ENCODE measurements at regions not wholly inside any gene's neighbourhood (a gene's known extent, or its start where the extent isn't known, plus 50 kb on each side); places are given as distances from the start of the nearest gene placed in this dataset.

DNA sequence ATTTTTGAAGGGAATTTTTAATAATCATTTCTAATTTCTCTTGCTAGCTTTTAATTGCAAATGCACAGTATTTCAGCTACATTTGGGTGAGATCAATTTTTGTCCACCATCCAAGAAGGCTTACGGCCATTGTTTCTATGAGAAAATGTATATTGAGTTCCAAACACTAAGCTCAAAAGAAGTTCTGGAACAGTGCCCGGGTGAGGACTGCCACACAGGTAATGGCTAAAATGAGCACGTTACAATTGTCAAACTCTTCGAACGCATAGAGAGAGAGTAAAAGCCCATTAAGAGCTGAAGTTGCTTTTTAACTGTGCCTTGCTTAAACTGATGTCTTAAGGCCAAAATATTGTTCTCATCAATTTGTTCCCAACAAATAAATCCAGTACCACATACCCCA is 755.0 kb downstream of the DIAPH3 start (continued):
- TF ChIP-seq, protein P1, sequence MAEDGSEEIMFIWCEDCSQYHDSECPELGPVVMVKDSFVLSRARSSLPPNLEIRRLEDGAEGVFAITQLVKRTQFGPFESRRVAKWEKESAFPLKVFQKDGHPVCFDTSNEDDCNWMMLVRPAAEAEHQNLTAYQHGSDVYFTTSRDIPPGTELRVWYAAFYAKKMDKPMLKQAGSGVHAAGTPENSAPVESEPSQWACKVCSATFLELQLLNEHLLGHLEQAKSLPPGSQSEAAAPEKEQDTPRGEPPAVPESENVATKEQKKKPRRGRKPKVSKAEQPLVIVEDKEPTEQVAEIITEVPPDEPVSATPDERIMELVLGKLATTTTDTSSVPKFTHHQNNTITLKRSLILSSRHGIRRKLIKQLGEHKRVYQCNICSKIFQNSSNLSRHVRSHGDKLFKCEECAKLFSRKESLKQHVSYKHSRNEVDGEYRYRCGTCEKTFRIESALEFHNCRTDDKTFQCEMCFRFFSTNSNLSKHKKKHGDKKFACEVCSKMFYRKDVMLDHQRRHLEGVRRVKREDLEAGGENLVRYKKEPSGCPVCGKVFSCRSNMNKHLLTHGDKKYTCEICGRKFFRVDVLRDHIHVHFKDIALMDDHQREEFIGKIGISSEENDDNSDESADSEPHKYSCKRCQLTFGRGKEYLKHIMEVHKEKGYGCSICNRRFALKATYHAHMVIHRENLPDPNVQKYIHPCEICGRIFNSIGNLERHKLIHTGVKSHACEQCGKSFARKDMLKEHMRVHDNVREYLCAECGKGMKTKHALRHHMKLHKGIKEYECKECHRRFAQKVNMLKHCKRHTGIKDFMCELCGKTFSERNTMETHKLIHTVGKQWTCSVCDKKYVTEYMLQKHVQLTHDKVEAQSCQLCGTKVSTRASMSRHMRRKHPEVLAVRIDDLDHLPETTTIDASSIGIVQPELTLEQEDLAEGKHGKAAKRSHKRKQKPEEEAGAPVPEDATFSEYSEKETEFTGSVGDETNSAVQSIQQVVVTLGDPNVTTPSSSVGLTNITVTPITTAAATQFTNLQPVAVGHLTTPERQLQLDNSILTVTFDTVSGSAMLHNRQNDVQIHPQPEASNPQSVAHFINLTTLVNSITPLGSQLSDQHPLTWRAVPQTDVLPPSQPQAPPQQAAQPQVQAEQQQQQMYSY (CRISPR knock-in tag; IDR thresholded peaks at IDR 0.05): no peak
- TF ChIP-seq, protein P2, sequence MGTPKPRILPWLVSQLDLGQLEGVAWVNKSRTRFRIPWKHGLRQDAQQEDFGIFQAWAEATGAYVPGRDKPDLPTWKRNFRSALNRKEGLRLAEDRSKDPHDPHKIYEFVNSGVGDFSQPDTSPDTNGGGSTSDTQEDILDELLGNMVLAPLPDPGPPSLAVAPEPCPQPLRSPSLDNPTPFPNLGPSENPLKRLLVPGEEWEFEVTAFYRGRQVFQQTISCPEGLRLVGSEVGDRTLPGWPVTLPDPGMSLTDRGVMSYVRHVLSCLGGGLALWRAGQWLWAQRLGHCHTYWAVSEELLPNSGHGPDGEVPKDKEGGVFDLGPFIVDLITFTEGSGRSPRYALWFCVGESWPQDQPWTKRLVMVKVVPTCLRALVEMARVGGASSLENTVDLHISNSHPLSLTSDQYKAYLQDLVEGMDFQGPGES (IDR thresholded peaks at IDR 0.05): no peak

DNA sequence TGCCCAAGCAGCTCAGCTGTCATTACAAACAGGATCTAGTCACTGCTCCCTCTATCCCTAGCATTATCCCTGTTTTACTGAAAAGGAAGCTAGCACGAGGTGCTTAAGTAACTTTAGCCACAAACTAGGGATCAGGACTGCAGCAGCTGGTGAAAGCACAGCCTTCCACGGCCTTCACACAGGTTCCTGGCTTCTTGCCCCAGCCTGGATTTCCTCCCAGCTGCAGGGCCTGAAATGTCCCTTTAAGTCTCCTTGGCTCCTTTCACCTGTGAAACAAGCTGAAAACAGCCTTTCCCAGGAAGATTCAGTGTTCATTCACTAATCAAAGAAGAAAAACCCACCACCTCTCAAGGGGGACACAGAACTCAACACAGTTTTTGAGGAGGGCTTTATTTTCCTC is 754.5 kb downstream of the DIAPH3 start:
- ChIA-PET RAD21 (ENCODE audit: unreplicated experiment) (no interaction called here), SMC1A (ENCODE audit: uncharacterized antibody, unreplicated experiment) (interaction anchor here (0.8 to 2.0 kb wide), 2 partner anchors 10 to 40 kb away, joined by 4 to 5 read pairs; no protein-coding TSS in a partner anchor), CTCF (interaction anchor here (1.2 kb wide), 1 partner anchor 18 kb away, joined by 6 read pairs; no protein-coding TSS in a partner anchor), POLR2A (no interaction called here)
- H3K9ac ChIP-seq (ENCODE audit: control insufficient read depth, insufficient read depth, low read length): no peak overlapping the region
- H3K4me2 ChIP-seq (ENCODE audit: control insufficient read depth, insufficient read depth): no peak overlapping the region
- no peaks in the 10 kb centered on the region for H3K27me3 ChIP-seq (replicated peaks in 1 of 2; ENCODE audit: control insufficient read depth in 2 of 2, insufficient read depth in 2 of 2, low read length in 1 of 2)
- no TSS peak for BruUV-seq (replicated peaks)
- no peak overlapping the region for H3K27ac ChIP-seq (ENCODE audit: control insufficient read depth, insufficient read depth)
- TF ChIP-seq, protein P3, sequence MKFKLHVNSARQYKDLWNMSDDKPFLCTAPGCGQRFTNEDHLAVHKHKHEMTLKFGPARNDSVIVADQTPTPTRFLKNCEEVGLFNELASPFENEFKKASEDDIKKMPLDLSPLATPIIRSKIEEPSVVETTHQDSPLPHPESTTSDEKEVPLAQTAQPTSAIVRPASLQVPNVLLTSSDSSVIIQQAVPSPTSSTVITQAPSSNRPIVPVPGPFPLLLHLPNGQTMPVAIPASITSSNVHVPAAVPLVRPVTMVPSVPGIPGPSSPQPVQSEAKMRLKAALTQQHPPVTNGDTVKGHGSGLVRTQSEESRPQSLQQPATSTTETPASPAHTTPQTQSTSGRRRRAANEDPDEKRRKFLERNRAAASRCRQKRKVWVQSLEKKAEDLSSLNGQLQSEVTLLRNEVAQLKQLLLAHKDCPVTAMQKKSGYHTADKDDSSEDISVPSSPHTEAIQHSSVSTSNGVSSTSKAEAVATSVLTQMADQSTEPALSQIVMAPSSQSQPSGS (IDR thresholded peaks at IDR 0.05; ENCODE audit: low read length): no peak
- TF ChIP-seq ZNF274 (IDR thresholded peaks at IDR 0.05; ENCODE audit: insufficient read depth, insufficient read length) (no peak), MTA3 (IDR thresholded peaks at IDR 0.05; ENCODE audit: borderline replicate concordance, low read length) (no peak), ZNF24 (IDR thresholded peaks at IDR 0.05) (no peak), TCF12 (IDR thresholded peaks at IDR 0.05; ENCODE audit: low read depth, low read length) (no peak), HDGF (IDR thresholded peaks at IDR 0.05) (no peak)
- no peaks in the 10 kb centered on the region for H3K4me1 ChIP-seq (ENCODE audit: control insufficient read depth, insufficient read depth, low read length)
- no peaks in the 10 kb centered on the region for H3K79me2 ChIP-seq (ENCODE audit: control insufficient read depth, insufficient read depth, low read length)
- no peaks in the 10 kb centered on the region for H4K20me1 ChIP-seq (ENCODE audit: control insufficient read depth, insufficient read depth)
- no peak overlapping the region for H2AFZ ChIP-seq (ENCODE audit: control insufficient read depth, low read depth, low read length)
- H3K9me3 ChIP-seq (replicated peaks; ENCODE audit: control insufficient read depth, insufficient read depth, low read length): no peaks in the 10 kb centered on the region; the same call in 2 of the 3 replicates
- intact Hi-C loops (cut with micrococcal nuclease; ENCODE audit: unreplicated experiment) (no loop called here), in situ Hi-C loops (cut with MboI) (no loop called here)
- H3K36me3 ChIP-seq (ENCODE audit: control insufficient read depth in 2 of 2, insufficient read depth in 2 of 2, low read length in 1 of 2): no peaks in the 10 kb centered on the region
- WGBS (ENCODE audit: insufficient coverage, insufficient replicate concordance, low lambda C conversion rate, missing lambda C conversion rate): 35% methylated on average over 2 of the region's 2 CpGs
- no peak for ATAC-seq
- no peak overlapping the region for H3K4me3 ChIP-seq
- no peak for FAIRE-seq
- DNase-seq (ENCODE audit: low read depth, low spot score): no peak
